ENCODE measurements at regions not wholly inside any gene's neighbourhood (a gene's known extent, or its start where the extent isn't known, plus 50 kb on each side); places are given as distances from the start of the nearest gene placed in this dataset.

- Mint-ChIP-seq H3K27ac (no peak overlapping the region), H3K9me3 (peaks cover 35% of the 10 kb centered on the region), H3K27me3 (ENCODE audit: low read depth) (peaks cover 5% of the 10 kb centered on the region), H3K36me3 (ENCODE audit: low read depth) (no peaks in the 10 kb centered on the region), H3K4me3 (ENCODE audit: low read depth) (no peak overlapping the region), H3K4me1 (ENCODE audit: low read depth) (no peaks in the 10 kb centered on the region)
- intact Hi-C loops (cut with micrococcal nuclease), result loop anchor here (5.0 kb wide), 1 partner anchor 403 kb away; no protein-coding TSS in a partner anchor
- DNase-seq (ENCODE audit: low spot score), result peak; percentile 9
Observed at GRCh38 chr3:18295171-18295920, 129.8 kb downstream of the SATB1 start.

GRCh38 chr3:18290157-18290556, 135.0 kb downstream of the SATB1 start:
- Mint-ChIP-seq H3K4me1 (ENCODE audit: low read depth) (no peaks in the 10 kb centered on the region), H3K9me3 (no peaks in the 10 kb centered on the region), H3K27me3 (ENCODE audit: low read depth) (peaks cover 5% of the 10 kb centered on the region), H3K4me3 (ENCODE audit: low read depth) (no peak overlapping the region), H3K27ac (no peak overlapping the region), H3K36me3 (ENCODE audit: low read depth) (no peaks in the 10 kb centered on the region)
- no peak for DNase-seq (ENCODE audit: low spot score)
- intact Hi-C loops (cut with micrococcal nuclease), result no loop called here

GRCh38 chr3:18288243-18288642, 136.9 kb downstream of the SATB1 start:
- Mint-ChIP-seq H3K4me3 (ENCODE audit: low read depth) (no peak overlapping the region), H3K27ac (no peak overlapping the region), H3K27me3 (ENCODE audit: low read depth) (peaks cover 6% of the 10 kb centered on the region), H3K4me1 (ENCODE audit: low read depth) (no peaks in the 10 kb centered on the region), H3K36me3 (ENCODE audit: low read depth) (no peaks in the 10 kb centered on the region), H3K9me3 (no peaks in the 10 kb centered on the region)
- DNase-seq (ENCODE audit: low spot score), result no peak
- intact Hi-C loops (cut with micrococcal nuclease), result no loop called here

GRCh38 chr3:18284716-18285115, 140.4 kb downstream of the SATB1 start:
- Mint-ChIP-seq H3K36me3 (ENCODE audit: low read depth) (no peaks in the 10 kb centered on the region), H3K27ac (no peak overlapping the region), H3K9me3 (no peaks in the 10 kb centered on the region), H3K4me3 (ENCODE audit: low read depth) (no peak overlapping the region), H3K4me1 (ENCODE audit: low read depth) (no peaks in the 10 kb centered on the region), H3K27me3 (ENCODE audit: low read depth) (peaks cover 15% of the 10 kb centered on the region)
- intact Hi-C loops (cut with micrococcal nuclease), result no loop called here
- DNase-seq (ENCODE audit: low spot score), result no peak

- Mint-ChIP-seq H3K9me3 (no peaks in the 10 kb centered on the region), H3K4me3 (ENCODE audit: low read depth) (no peak overlapping the region), H3K27me3 (ENCODE audit: low read depth) (peaks cover 16% of the 10 kb centered on the region), H3K4me1 (ENCODE audit: low read depth) (no peaks in the 10 kb centered on the region), H3K27ac (no peak overlapping the region), H3K36me3 (ENCODE audit: low read depth) (no peaks in the 10 kb centered on the region)
- no peak for DNase-seq (ENCODE audit: low spot score)
- intact Hi-C loops (cut with micrococcal nuclease), result no loop called here
Observed at GRCh38 chr3:18283680-18284079, 141.5 kb downstream of the SATB1 start.

GRCh38 chr3:18282507-18282906, 142.6 kb downstream of the SATB1 start:
- intact Hi-C loops (cut with micrococcal nuclease), result no loop called here
- Mint-ChIP-seq H3K27me3 (ENCODE audit: low read depth) (peaks cover 16% of the 10 kb centered on the region), H3K36me3 (ENCODE audit: low read depth) (no peaks in the 10 kb centered on the region), H3K4me3 (ENCODE audit: low read depth) (no peak overlapping the region), H3K27ac (no peak overlapping the region), H3K4me1 (ENCODE audit: low read depth) (no peaks in the 10 kb centered on the region), H3K9me3 (no peaks in the 10 kb centered on the region)
- no peak for DNase-seq (ENCODE audit: low spot score)

GRCh38 chr3:18279226-18279737, 145.9 kb downstream of the SATB1 start:
- H3K27me3 Mint-ChIP-seq (ENCODE audit: low read depth), result peaks cover 18% of the 10 kb centered on the region
- no peaks in the 10 kb centered on the region for H3K4me1 Mint-ChIP-seq (ENCODE audit: low read depth)
- H3K36me3 Mint-ChIP-seq (ENCODE audit: low read depth), result no peaks in the 10 kb centered on the region
- no peaks in the 10 kb centered on the region for H3K9me3 Mint-ChIP-seq
- H3K27ac Mint-ChIP-seq, result no peak overlapping the region
- DNase-seq (ENCODE audit: low spot score), result no peak
- H3K4me3 Mint-ChIP-seq (ENCODE audit: low read depth), result no peak overlapping the region
- intact Hi-C loops (cut with micrococcal nuclease), result no loop called here

- no peak for DNase-seq (ENCODE audit: low spot score)
- intact Hi-C loops (cut with micrococcal nuclease), result no loop called here
- no peaks in the 10 kb centered on the region for H3K4me1 Mint-ChIP-seq (ENCODE audit: low read depth)
- H3K9me3 Mint-ChIP-seq, result no peaks in the 10 kb centered on the region
- H3K36me3 Mint-ChIP-seq (ENCODE audit: low read depth), result no peaks in the 10 kb centered on the region
- no peak overlapping the region for H3K27ac Mint-ChIP-seq
- no peak overlapping the region for H3K4me3 Mint-ChIP-seq (ENCODE audit: low read depth)
- peaks cover 23% of the 10 kb centered on the region for H3K27me3 Mint-ChIP-seq (ENCODE audit: low read depth)
Observed at GRCh38 chr3:18264853-18265252, 160.3 kb downstream of the SATB1 start.

- Mint-ChIP-seq H3K27me3 (ENCODE audit: low read depth) (peaks cover 23% of the 10 kb centered on the region), H3K4me1 (ENCODE audit: low read depth) (no peaks in the 10 kb centered on the region), H3K27ac (no peak overlapping the region), H3K36me3 (ENCODE audit: low read depth) (no peaks in the 10 kb centered on the region), H3K9me3 (no peaks in the 10 kb centered on the region), H3K4me3 (ENCODE audit: low read depth) (no peak overlapping the region)
- no peak for DNase-seq (ENCODE audit: low spot score)
- intact Hi-C loops (cut with micrococcal nuclease), result no loop called here
Observed at GRCh38 chr3:18264361-18264760, 160.8 kb downstream of the SATB1 start.

GRCh38 chr3:18258492-18258891, 166.6 kb downstream of the SATB1 start:
- H3K36me3 Mint-ChIP-seq (ENCODE audit: low read depth), result no peaks in the 10 kb centered on the region
- peaks cover 5% of the 10 kb centered on the region for H3K27me3 Mint-ChIP-seq (ENCODE audit: low read depth)
- no peaks in the 10 kb centered on the region for H3K9me3 Mint-ChIP-seq
- intact Hi-C loops (cut with micrococcal nuclease), result no loop called here
- no peak for DNase-seq (ENCODE audit: low spot score)
- H3K4me3 Mint-ChIP-seq (ENCODE audit: low read depth), result no peak overlapping the region
- H3K4me1 Mint-ChIP-seq (ENCODE audit: low read depth), result no peaks in the 10 kb centered on the region
- no peak overlapping the region for H3K27ac Mint-ChIP-seq

- DNase-seq (ENCODE audit: low spot score), result no peak
- intact Hi-C loops (cut with micrococcal nuclease), result no loop called here
- Mint-ChIP-seq H3K9me3 (no peaks in the 10 kb centered on the region), H3K4me3 (ENCODE audit: low read depth) (no peak overlapping the region), H3K27me3 (ENCODE audit: low read depth) (peaks cover 3% of the 10 kb centered on the region), H3K4me1 (ENCODE audit: low read depth) (no peaks in the 10 kb centered on the region), H3K36me3 (ENCODE audit: low read depth) (no peaks in the 10 kb centered on the region), H3K27ac (no peak overlapping the region)
Observed at GRCh38 chr3:18252578-18252977, 172.6 kb downstream of the SATB1 start.

- H3K4me3 Mint-ChIP-seq (ENCODE audit: low read depth), result no peak overlapping the region
- no peak overlapping the region for H3K27ac Mint-ChIP-seq
- peaks cover 1% of the 10 kb centered on the region for H3K4me1 Mint-ChIP-seq (ENCODE audit: low read depth)
- no peaks in the 10 kb centered on the region for H3K9me3 Mint-ChIP-seq
- DNase-seq (ENCODE audit: low spot score), result no peak
- peaks cover 6% of the 10 kb centered on the region for H3K27me3 Mint-ChIP-seq (ENCODE audit: low read depth)
- intact Hi-C loops (cut with micrococcal nuclease), result no loop called here
- no peaks in the 10 kb centered on the region for H3K36me3 Mint-ChIP-seq (ENCODE audit: low read depth)
Observed at GRCh38 chr3:18250991-18251390, 174.1 kb downstream of the SATB1 start.

- no peak for DNase-seq (ENCODE audit: low spot score)
- peaks cover 5% of the 10 kb centered on the region for H3K4me1 Mint-ChIP-seq (ENCODE audit: low read depth)
- no peak overlapping the region for H3K27ac Mint-ChIP-seq
- no peak overlapping the region for H3K4me3 Mint-ChIP-seq (ENCODE audit: low read depth)
- H3K27me3 Mint-ChIP-seq (ENCODE audit: low read depth), result peaks cover 6% of the 10 kb centered on the region
- H3K36me3 Mint-ChIP-seq (ENCODE audit: low read depth), result no peaks in the 10 kb centered on the region
- no peaks in the 10 kb centered on the region for H3K9me3 Mint-ChIP-seq
- intact Hi-C loops (cut with micrococcal nuclease), result no loop called here
Observed at GRCh38 chr3:18249126-18249525, 176.0 kb downstream of the SATB1 start.
